HG03045 (cell line): ENCODE measurements at regions not wholly inside any gene's neighbourhood (a gene's known extent, or its start where the extent isn't known, plus 50 kb on each side); places are given as distances from the start of the nearest gene placed in this dataset.

Source experiments
- ATAC-seq: cut with Tn5 transposase; IDR thresholded peaks from one replicate; pipeline ENCODE4 v1.9.1; 2021; ENCODE audit warnings: mild to moderate bottlenecking, moderate library complexity; ENCODE audit not compliant: unreplicated experiment

DNA sequence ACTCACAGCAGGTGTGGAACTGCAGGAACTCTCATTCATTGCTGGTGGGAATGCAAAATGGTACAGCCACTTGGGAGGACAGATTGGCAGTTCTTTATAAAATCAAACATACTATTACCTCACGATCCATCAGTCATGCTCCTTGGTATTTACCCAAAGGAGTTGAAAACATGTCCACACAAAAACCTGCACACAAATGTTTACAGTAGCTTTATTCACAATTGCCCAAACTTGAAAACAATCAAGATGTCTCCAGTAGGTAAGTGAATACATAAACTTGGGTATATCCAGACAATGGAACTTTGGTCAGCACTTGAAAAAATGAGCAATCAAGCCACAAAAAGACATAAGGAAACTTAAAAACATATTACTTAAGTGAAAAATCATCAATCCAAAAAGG lies 215.5 kb downstream of the IRX1 start:
- ATAC-seq: no peak

DNA sequence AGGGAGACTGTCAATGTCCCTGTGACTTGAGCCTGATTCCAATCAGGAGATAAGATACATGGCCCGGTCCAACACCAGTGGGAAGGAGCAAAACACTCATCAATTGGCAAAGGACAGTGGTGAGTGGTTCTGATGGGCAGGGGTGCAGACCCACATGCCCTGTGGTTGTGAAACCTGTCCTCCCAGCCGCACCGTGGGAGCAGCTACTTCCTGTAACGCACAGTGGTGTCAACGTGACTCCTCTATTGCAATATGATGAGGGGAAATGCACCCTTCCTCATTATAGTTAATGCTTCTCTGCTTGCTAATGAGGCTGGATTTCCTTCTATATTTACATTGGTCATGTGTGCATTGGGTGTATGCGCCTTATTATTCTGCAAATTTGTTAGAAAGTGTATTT lies 223.0 kb downstream of the IRX1 start:
- no peak for ATAC-seq

DNA sequence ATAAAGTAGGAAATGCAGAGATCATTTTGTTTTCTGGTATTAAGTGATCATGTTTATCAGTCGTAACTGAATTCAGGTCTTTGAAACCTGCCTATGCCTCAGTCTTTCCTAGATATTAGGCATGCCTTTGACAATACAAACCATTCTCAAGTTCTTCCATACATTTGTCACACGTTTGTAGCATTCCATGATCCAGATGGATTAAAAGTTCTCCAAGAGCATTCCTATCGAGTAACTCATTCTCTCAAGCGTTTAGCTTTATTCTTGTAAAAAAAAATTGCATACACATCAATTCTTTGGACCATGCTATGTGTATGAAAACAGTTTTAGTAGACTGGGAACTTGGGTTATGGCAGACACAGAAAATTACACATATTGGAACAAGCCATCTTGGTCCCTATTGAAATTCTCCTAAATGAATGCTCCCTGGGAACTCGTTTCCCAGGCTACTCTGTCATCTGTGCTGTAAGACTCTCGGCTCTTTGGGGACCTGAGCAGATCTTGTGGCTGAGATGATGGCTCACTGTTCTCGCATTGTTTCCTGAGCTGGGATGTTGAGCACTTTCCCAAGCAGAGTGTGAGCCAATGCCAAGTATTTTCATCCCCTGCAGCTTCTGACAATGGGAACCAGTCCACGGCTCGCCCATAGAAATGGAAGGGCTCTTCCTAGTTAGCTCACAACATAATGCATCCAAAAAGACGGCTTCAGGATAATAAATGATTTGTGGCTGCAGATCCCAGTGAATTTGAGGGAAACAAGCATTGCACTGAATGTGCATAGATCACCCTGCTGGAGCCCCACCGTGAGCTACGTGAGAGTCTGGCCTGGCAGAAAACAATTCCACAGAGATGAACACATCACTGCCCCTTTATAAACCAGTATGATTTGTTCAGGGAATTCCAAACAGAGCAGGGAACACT lies 230.2 kb downstream of the IRX1 start:
- ATAC-seq: no peak

DNA sequence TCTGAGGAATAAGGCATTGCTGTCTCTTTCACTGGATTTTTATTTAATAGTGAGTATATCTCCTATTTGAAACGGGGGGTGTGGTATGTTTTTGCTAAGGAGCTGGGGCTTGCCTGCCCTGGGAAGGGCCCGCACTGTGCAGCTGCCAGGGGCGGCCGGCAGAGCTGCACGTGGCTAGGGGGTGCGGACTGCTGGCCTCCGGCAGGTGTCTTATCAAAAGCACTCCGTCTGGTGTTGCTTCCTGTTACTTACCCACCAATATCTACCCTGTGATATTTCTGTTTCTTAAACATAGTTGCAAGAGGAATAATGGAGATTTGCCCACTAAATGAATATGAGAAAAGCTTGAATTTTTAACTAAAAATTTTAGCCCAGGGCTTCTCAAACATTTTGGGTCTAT lies 232.0 kb downstream of the IRX1 start:
- no peak for ATAC-seq

DNA sequence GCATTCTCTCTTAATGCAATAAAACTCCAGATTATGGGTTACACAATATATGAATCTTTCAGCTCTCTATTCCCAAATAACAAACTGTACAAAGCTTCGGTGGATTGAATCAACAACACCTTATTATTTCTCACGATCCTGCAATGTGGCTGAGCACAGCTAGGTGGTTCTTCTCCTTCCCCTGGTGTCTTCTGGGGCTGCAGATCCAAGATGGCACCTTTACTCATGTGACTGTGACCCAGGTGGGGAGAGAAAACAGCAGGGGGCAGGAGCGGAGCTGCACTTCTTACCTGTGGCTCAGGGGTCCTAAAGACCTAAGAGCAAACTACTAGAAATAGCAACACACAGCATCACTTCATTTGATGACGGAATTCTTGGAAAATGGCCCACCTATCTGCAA lies 233.1 kb downstream of the IRX1 start:
- ATAC-seq: no peak

DNA sequence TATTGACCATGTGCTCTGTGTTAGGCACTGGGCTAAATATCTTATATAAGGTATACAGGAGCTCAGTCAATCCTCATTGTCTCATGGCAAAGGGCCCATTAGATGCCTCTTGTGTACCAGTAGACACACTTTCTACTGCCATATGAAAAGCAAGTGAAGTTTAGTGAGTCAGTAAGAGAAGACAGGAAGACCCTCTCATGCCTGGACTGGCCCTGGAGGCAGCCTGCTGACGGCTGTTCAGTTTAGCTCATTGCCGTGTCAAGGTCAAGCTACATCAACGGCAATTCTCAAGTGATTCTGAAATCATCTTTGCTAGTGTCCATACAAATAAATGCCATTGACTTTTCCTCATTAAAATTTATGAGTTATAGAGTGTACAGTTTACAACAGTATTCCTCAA lies 237.9 kb downstream of the IRX1 start:
- ATAC-seq: no peak

DNA sequence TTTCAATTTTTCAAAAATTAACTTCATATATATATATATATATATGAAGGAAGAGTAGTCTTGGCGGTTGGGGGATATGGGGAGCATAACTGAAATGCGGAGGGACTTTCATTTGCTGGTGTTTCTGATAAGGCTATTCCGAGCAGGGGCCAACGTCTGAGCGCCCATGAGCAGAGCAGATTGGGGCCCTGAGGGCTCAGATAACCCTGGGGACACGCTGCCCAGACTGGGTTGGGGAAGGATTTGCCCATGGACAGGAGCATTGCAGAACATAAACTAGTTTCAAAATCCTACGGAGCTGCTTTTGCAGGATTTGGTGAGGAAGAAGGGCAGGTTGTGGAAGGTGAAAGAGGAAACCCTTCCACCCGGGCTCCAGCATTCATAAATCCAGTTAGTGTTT lies 240.2 kb downstream of the IRX1 start:
- no peak for ATAC-seq

DNA sequence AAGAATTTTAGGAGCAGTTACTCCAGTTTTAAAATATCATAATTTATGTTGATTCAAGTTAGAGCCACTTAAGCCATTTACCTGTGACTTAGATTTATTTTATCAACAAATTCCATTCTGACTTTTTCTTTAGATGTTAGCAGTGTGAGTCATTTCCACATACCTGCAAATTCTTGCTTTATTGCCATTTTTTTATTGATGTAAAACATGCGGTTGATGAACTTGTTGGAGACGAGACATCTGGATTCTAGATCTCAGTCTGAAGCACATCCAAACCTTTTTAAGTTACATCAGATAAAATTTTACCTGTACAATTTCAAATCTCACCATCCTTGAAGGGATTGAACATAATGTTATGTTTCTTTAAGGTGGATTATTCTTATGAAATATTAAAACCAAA lies 240.9 kb downstream of the IRX1 start:
- no peak for ATAC-seq

DNA sequence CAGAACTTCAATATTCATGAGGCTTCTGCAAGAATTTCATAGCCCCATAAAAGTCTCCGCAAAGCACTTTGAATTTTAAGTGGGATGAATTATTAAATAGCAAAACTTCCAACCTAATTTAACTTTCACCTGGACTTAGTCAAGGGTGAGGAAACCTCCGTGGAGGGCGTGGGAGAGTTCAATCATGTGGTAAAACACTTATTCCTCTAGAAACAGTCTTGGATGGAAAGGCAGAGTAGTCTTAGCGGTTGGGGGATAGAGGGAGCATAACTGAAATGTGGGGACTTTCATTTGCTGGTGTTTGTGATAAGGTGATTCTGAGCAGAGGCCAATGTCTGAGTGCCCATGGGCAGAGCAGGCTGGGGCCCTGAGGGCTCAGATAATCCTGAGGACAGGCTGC lies 241.9 kb downstream of the IRX1 start:
- ATAC-seq: no peak

DNA sequence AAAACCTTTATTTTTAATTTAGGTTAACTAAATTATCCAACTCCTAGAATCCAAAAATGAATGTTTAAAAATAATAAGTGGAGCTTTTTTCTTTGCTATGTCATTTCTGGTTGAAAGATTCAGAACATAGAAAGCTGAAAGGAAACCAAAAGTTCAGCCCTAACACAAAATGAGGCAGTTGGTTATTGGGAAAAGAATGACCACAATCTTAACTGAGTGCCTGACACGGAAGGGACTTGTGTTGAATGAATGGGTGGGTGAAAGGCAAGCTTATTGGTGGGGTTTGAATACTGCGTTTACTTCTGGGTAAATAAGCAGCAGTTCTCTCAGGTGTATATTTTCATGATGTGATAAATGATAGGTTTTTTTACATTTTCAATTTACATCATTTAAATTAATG lies 243.5 kb downstream of the IRX1 start:
- ATAC-seq: no peak

DNA sequence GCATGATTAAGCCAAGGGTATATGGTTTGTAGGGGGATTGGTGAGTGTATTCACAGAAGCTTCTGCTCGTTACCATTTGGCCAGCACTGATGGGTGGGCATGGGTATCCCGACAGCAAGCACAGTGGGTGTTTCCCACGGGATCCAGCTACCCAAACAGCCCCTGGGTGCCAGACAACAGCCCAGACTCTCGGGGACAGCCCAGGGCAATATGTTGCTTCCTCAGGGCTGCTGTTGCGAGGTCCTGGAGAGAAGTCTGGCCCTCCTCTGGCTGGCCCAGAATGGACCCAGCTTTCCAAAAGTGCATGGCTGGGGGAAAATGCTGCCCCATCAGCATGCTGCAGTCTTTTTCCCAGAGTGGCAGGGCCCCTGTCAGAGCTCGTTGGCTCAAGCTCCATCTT lies 247.0 kb downstream of the IRX1 start:
- no peak for ATAC-seq

DNA sequence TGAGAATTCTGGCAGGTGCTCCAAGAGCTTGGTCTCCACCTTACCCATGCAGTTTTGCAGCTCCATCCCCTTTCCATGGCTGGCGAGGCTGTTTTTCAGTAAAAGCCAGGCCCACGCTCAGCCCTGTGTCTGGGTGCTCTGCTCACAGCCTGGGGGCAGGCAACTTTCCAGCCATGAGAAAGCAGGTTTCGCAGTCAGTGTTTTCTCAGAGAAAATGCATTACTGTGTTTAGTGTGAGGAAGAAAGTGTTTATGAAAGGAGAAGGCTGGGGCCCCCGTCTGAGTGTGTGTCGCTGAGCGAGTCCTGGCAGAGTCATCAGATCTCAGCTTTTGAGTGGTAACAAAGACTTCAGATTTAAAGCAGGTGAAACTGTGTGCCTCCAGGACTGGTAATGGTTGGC lies 248.1 kb downstream of the IRX1 start:
- no peak for ATAC-seq

DNA sequence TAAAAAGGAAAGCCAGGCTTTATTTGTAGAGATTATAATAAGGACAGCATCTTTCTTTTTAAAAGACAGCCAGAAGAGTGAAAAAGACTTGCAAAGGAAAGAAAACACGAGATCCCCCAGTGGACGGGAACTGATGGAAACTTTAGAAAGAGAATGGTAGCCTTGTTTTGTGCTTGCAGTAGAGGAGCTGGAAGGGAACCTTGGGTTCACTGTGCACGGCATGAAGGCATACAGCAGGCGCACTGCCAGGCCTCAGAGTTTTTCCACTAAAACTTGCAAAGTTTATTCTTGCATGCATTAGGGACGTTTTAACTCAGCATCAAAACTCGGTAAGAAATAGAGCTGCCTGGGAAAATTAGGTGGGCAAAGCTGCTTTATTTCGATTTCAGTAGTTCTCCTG lies 248.6 kb downstream of the IRX1 start:
- no peak for ATAC-seq

DNA sequence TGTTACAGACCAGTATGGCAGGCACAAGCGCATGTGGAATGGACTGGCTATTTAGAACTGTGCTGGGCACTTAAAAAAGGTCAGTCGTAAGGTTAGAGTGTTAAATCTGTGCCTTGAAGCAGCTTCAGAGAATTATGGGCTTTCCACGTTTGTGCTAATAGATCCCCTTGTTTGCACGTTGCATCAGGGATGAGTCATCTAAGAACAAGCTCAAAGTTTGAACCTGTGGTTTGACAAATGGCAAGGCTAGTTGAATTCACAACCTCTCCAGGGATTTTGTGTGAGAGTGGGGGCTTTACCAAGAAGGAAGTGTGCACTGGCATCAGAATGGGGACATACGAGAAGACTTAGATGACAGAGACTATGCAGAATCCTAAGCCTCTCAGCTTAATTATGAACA lies 249.6 kb downstream of the IRX1 start:
- no peak for ATAC-seq

DNA sequence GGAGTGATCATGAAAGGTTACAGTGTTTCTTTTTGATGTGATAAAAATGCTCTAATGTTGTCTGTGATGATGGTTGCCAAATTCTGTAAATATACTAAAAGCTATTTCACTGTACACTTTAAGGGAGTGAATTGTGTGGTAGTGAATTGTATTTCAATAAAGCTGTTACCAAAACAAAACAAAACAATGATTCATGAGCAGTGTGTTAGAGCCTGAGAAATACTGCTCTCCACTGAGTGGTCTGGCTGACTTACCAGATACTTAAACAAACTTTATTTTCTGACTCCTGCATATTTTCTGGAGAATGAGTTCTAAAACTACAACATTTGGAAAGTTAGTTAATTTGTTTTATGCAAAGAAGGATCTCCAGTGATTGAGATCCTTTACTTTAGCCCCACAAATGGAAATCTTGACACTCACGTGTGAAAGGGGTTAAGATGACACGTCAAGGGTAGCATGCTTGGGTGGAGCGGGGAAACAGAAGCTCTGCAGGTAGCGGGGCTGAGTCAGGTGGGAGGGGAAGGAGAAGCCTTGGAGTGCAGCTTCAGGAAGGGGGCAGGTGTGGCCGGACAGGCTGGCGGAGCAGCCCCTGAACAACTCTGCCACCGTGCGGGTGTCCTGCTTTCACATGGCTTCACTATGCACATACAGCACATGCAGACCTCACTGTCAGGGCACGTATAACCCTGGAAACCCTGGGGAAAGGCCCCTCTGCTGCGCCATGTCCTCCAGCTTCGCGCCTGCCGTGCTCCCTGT lies 256.7 kb downstream of the IRX1 start:
- no peak for ATAC-seq

DNA sequence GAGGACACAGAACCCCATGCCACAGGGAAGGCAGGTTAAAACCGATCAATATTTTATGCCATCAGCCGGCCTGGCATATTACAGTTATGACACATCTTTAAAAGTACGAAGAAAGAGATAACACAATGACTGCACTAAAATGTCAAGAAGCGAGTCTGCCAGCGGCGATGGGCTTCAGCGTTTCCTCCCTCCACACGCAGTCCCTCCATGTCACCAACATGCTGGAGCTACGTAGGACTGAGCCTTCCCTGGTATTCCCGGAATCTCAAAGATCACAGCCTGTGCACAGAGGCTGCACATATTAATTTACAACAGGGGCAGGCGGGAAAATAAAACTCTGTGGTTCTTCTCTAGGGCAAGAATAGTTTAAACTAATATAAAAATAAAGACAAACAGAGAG lies 257.7 kb downstream of the IRX1 start:
- ATAC-seq: no peak

DNA sequence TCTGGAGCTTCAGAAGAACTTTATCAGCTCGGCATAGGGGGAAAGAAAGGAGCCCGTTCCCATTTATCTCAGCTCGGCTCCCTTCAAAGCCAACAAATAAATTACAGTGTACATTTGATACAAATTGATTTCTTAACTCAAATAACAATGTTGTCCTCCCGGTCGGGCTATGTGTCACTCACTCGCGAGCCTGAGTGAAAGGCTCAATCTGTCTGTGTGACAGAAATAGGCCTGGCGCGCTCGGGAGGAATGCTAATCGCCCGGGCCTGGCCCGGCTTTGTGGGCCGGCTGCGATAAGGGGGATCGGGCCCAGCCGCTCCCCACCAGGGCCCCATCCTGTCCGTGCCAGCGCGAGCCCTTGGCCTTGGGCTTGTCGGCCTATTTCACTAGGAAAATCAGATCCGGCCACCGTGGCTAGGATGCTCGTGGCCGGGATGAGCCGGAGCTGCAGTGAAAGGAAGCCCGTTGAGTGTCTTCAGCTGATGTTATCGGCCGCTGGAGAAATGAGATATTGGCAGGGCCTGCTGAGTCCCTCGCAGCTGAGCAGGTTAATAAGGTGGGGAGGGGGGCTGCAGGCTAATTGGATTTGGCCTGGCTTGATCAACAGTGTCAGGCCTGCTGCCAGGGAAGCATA lies 258.7 kb downstream of the IRX1 start:
- no peak for ATAC-seq

DNA sequence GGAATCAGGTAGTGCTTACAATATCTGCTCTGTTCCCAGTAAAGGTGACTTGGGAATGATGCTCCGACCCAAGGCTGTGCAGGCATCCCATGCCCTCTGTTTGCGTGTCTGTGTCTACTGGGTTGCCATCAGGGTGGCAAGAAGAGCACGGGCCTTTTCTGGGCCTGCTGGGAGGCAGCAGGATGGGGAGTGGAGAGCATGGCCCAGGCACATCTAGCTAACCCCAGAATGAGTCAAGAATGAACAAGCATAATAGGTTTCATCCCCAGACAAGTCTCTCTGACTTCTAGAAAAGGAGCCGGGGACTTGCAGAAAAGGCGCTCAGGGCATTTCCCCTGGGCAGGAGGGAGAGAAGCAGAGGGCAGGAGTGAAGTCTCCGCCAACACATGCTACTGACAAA lies 260.4 kb downstream of the IRX1 start:
- ATAC-seq: no peak

DNA sequence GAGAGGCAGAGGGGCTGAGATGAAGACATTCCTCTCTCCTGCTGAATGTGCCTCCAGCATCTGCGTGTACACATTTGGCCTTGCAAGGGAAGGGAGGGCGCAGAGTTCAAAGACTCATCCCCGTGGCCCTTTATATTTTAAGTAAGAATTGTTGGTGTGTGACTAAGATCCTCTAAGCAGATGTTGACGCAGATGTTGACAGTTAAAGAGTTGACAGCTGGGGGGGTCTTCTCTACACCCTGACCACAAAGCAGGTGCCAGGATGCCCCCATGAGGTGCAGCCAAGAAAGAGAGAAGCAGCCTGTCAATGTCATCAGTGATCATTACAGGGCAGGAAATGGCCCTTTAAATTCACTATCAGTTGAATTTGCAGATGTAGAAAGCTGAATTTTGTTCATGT lies 262.9 kb downstream of the IRX1 start:
- no peak for ATAC-seq

DNA sequence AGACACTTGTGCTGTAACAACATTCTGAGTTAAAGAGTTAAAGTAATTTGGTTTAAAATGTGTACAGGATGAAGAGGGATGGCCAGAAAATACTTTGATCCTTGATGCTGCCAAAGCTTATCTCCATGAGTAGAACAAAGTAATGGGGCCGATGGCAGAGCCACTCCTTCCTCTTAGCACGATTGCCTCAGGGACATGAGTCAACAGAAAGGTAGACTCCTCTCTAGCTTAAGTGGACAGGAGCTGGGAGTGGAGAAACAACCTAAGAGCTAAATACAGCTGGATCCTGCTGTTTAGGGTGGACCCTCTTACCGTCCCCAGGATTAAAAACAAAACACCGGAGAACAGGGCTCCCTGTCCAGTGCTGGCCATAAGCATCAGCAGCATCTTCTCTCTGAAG lies 267.3 kb downstream of the IRX1 start:
- no peak for ATAC-seq

DNA sequence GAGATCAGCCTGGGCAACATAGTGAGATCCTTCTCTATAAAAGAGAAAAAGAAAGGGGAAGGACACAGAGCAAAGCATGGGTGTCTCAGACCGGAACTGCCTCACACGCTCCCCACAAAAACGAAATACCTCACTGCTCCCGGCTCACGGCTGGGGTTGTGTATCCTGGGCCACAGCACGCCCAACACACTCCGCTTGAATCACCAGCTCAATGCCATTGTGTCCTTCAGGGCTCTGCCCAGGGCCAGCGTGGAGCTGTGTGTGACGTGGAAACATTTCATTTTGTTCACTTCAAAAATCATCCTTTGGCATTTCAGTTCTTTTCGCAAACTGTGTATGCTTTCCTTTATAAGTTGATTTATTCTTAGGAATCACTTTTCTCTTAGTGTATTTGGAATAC lies 279.5 kb downstream of the IRX1 start:
- ATAC-seq: no peak

DNA sequence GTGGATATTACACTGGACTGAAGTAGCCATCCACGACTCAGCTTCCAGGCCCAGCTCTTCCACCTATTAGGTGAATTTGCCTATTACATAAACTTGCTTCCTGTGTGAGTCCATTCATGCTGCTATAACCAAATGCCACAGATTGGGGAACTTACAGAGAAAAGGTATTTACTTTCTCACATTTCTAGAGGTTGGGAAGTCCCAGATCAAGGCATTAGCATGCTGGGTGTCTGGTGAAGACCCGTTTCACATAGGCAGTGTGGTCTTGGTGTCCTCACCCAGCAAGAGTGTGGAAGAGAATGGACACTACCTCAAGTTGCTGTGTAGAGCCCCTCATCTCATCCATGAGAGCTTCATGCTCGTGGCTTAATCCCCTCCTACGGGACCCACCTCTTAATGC lies 282.6 kb downstream of the IRX1 start:
- ATAC-seq: no peak
